Stimulated activated CD4-positive, alpha-beta T cell treated with anti-CD3 and anti-CD28 coated beads, Interleukin-2, amount 100 ng/mL, for 24 hours (primary cell): ENCODE measurements at regions not wholly inside any gene's neighbourhood (a gene's known extent, or its start where the extent isn't known, plus 50 kb on each side); places are given as distances from the start of the nearest gene placed in this dataset.
"Not testable (repeated sequence)": the region's sequence is repeated elsewhere in the genome, so short reads cannot be mapped to it uniquely, and the experiment has no call there.

Source experiments
- DNase-seq, 2 donors: peaks; one replicate each; pipeline ENCODE4 v3.0.0-alpha.2; 2020

DNA sequence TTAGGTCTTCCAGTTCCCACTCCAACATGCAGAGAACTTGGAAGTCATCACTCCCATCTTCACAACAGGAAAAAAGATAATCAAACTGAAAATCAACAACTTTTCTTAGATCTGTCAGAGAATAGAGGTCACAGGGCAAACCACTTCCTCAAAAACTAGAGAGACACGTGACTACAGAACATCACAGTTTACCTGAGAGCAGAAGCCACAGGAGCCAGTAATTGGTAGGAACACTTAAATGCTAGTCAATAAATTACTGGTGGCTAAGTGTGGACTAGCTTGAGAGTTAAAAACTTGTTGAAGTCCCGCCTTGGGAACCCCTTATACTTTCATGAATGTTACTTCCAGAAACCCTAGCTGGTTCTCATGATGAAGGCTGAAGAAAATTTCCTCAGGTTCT, 81.1 kb downstream of the THSD1 start:
- DNase-seq = not testable (repeated sequence)

DNA sequence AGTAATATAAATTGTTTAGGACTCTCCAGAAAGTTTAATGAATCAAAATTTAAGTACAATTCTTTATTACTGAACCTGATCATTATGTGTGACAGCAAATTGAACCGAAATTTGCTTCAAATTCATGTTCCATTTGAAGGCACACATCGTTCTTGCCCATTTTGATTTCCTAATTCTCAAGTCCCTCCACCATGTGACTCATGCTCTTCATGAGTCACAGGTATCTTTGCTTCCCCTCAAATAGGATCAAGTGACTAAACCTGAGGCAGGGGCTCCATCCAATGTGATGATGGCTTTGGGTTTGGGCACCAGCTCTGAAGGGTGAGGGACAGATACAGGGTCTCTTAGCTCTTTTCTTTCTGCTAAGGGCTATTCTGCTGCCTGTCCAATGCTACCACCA, 86.1 kb downstream of the THSD1 start:
- no peak for DNase-seq

DNA sequence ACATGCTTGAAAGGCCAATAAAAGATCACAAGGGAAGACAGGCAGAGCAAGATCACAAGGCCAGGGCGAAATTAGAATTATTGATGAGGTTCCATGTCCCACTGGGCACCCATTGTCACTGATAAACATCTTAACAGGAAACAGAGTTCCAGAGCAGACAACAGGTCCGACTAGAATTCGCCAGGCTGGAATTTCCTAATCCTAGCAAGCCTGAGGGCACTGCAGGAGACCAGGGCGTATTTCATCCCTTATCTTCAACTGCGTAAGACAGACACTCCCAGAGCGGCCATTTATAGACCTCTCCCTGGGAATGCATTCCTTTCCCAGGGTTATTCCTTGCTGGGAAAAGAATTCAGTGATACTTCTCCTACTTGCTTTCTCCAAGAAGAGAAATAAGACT, 96.1 kb downstream of the THSD1 start:
- not testable (repeated sequence) for DNase-seq

DNA sequence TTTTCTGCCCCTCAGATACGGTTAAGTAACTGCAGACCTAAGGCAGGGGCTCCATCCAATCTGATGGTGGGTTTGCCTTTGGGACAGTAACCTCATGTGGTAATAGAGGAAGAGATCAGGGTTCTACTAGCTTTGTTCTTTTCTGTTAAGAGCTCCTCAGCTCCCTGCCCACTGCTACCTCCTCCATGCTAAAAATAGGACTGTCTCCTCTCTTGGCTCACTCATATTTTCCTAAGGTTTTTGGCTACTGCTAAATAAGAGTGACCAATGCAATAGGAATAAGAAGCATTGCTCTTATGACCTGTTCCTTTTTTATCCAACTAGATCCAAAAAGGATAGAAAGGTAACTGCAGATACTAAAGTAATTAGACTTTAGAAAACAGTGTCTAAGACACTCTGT, 99.6 kb downstream of the THSD1 start:
- DNase-seq = not testable (repeated sequence)

DNA sequence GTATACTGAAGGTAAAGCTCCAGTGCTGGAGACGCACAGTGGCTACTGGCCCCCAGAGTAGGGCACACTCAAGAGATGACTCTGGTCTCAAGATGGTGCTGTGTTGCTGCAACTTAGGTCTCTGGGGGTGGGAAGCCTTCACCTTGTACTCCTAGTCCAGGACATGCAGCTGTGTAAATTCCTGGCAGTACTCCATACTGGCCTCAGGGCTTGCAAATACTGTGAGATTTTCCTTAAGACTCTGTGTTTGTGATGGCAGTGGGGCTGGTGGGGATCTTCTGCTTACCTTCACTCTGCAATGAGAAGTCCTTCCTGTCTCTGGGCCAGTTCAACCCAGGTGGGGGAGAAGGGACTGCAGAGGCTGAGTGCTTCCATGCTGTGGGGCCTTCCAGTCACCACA, 102.9 kb downstream of the THSD1 start:
- not testable (repeated sequence) for DNase-seq

DNA sequence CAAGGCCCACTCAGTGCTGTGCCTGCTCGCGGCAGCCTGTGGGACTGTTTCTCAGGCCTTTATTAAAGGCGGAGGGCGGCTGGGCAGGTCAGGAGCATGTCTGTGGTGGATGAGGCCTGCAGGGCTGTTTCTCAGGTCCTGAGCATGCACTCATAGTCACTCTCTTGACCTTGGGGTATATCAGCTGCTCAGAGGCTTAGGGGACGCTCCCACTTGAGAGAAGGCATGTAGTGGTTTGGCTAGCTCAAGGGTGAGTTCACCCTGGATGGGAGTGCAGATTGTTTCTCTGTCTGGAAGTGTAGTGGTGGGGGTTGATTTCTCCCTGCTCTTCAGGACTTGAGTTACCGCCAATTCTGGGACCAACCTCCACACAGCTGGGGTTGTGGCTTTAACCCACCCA, 103.3 kb downstream of the THSD1 start:
- DNase-seq = not testable (repeated sequence)

DNA sequence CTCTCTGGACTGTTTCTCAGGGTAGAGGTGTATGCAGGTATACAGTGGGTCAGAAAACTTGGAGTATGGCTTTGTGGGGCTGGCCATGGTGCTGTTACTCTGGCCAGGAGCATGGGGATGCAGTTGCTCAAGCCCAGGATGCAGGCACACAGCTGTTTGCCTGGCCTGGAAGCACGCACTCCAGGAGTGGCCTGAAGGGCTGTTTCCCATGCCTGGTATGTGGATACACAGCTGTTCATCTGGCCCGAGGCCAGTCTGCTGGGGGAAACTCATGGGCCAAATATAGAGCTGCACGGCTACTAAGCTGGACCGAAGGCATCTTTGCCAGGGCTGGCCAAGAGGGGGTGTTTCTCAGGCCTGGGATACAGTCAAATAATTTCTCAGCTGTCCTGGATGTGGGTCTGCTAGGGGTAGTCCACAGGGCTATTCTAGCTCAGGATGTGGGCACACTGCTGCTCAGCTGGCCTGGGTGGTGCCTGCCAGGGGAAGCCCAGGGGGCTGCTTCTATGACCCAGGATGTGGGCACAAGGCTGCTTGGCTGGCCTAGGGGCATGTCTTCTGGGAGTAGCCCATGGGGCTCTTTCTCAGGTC, 104.1 kb downstream of the THSD1 start:
- DNase-seq = not testable (repeated sequence)

DNA sequence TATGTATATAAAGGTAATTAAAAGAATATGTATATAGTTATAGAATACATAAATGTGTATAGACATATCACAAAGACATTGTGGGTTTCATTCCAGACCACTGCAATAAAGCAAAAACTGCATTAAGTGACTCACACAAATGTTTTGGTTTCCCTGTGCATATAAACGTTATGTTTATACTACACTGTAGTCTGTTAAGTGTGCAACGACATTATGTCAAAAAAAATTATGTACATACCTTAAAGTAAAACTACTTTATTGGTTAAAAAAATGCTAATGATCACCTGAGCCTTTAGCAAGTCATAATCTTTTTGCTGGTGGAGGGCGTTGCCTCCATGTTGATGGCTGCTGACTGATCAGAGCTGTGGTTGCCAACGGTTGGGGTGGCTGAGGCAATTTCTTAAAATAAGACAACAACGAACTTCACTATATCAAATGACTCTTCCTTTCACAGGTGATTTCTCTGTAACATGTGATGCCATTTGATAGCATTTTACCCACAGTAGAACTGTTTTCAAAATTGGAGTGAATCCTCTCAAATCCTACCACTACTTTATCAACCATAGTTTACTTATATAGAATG, 107.8 kb downstream of the THSD1 start:
- not testable (repeated sequence) for DNase-seq

DNA sequence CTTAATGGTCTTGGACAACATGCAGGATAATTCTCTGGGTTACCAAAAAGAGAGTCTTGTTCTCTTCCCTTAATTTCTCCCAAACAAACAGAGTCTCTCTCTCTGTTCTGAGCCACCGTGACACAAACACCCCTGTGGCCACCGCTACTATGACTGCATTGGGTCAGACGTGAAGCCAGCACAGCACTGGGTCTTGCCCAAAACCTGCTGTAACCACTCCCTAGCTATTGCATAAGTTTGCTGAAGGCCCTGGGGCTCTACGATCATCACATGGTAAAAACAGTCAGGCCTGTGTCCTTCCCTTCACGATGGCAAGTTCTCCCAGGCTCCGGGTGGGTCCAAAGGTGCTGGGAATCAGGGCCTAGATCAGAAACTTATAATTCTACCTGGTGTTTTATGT, 117.1 kb downstream of the THSD1 start:
- not testable (repeated sequence) for DNase-seq

DNA sequence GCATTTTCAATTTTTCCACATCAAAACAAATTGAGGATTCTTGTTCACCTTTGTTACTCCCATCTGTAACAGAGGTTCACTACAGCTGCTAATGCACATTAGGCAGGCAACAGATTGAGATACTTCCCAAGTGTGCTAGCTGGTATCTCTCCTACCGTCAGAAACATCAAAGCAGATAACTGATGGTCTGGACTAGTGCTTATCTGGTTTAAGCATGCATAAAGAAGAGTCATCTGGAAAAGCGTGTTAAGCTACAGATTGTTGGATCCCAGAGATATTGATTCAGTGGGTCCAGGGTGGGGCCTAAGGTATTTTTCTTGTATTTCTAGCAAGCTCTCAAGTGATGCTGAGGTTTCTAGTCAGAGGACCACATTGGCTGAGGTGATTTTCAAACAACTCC, 122.0 kb upstream of the NEK3 start:
- DNase-seq = not testable (repeated sequence)

DNA sequence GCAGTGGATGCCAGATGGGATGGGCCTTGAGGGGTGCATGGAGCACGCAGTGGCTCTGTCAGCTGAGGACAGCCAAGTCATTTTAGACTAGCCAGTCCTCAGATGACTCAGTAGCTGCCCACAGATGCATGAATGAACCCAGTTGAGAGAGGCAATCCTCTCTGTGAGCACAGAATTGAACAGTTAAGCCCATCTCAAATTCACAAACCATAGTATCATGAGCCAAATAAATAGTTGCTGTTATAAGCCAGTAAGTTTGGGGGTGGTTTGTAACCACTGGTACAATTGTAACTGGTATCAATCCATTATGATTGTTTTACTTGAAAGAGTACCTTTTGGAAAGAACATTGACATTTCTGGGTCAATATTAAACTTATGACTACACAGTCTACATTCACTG, 120.0 kb upstream of the NEK3 start:
- not testable (repeated sequence) for DNase-seq

DNA sequence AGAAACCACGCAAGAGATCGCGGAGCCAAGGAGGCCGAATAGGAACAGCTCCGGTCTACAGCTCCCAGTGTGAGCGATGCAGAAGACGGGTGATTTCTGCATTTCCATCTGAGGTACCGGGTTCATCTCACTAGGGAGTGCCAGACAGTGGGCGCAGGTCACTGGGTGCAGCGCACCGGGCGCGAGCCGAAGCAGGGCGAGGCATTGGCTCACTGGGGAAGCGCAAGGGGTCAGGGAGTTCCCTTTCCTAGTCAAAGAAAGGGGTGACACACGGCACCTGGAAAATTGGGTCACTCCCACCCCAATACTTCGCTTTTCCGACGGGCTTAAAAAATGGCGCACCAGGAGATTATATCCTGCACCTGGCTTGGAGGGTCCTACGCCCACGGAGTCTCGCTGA, 94.9 kb upstream of the NEK3 start:
- DNase-seq = not testable (repeated sequence)

DNA sequence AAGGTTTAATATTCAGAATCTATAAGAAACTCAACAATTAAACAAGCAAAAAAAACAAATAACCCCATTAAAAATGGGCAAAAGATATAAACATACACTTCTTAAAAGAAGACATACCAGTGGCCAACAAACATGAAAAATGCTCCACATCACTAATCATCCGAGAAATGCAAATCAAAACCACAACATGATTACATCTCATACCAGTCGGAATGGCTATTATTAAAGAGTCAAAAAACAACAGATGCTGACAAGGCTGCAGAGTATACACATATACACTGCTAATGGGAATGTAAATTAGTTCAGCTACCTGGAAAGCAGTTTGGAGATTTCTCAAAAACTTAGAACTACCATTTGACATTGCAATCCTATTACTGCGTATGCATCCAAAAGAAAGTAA, 81.4 kb upstream of the NEK3 start:
- not testable (repeated sequence) for DNase-seq

DNA sequence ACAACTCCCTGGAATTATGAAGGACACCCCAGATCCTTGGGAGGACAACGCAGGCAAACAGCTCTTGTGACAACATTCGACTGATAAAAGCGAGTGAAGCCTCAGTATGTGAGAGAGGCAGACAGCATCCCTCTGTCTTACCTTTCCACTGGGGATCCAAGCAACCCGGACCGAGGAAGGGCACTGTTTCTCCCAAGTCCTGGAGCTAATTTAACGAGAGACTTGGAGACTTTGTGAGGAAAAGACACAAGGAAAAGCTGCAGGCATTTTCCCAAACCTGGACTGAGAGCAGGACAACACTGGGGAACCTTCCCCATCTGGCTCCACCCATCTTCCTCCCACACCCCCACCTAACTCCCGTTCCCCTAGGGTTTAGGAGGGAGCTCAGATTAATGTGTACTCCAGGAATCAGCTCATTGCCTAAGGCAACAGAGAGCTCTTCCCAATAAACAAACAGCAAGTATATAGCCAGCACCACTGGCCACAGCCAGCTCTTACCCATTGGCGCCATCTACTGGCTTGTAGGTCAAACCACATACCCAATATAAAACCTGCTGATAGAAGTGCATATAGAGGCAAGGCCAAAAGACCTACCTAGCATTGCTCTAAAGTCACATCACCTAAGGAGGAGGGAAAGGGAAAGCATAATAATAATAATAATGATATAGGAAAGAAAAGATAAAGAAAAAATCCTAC, 76.7 kb upstream of the NEK3 start:
- DNase-seq = peak; percentile 22 to 39

DNA sequence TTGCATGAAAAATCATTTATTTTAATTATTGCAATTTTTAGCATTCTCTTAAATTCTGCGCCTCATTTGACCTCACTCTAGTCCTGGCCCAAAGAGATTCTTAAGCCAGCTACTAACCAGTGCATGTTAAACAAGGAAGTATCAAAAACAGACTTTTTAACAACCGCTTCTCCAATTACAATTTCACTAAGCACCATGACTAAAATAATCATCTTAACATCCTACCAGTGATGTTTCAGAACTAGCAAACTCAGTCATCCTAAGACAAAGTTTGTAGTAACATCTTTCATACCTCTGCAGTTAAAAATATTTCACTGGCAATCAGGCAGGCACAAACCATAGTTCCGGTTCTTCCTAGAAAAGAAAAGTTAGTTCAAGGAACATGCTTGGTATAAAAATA, 75.5 kb upstream of the NEK3 start:
- DNase-seq = not testable (repeated sequence)

DNA sequence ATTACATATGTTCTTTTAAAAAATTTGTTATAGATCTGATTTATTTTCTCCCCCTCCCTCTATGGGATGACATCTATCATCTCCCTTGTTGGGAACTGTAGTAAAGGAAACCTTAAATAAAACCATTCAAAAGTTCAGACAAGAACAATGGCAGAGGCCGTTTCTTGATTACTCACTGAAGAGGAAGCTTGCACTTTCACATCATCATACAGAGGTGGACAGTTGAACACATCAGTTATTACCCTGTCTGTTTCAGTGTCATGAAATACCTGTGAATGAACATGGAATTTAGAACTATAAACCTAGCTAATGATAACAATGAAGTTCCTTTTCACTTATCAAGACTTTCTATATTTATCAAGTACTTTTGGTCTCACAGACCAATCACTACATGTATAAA, 63.7 kb upstream of the NEK3 start:
- DNase-seq = not testable (repeated sequence)

DNA sequence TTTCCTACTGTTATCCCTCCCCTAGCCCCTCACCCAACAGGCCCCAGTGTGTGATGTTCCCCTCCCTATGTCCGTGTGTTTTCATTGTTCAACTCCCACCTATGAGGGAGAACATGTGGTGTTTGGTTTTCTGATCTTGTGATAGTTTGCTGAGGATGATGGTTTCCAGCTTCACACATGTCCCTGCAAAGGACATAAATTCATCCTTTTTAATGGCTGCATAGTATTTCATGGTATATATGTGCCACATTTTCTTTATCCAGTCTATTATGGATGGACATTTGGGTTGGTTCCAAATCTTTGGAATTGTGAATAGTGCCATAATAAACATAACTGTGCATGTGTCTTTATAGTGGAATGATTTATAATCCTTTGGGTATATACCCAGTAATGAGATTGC, 54.5 kb upstream of the NEK3 start:
- not testable (repeated sequence) for DNase-seq

DNA sequence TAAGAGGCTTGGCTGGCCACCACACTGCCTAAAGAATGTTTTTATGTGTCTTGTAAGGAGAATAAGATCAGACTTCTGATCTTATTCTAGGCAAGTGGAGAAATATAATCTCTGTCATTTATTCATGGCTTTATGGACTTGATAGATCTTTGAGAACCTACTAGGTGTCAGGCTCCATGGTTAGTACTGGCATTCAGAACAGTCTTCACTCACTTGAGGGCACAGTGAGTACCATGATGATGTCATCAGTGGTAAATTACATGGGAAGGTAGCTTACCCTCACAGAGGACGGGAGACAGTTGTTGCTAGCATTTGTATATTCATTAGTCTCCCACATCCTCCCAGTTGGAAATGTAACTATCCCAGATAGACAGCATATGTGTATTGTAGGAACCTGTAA, 53.5 kb upstream of the NEK3 start:
- DNase-seq = not testable (repeated sequence)

DNA sequence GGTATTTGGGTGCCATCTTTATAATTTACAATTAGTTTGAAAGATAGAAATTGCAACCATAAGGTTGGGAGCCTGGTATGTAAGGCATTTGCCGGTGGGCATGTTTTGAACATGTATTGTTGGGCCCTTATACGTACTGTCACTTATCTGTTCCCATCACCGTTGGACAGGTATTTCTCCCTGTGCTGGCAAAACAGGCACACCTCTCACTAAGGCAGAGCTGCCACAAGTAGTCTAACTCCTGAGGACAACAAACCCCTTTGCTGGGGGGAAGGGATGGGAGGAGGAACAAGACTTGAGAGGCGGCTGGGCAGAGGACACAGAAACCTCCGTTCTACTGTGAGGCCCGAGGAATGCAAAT, 52.0 kb upstream of the NEK3 start:
- DNase-seq = not testable (repeated sequence)

DNA sequence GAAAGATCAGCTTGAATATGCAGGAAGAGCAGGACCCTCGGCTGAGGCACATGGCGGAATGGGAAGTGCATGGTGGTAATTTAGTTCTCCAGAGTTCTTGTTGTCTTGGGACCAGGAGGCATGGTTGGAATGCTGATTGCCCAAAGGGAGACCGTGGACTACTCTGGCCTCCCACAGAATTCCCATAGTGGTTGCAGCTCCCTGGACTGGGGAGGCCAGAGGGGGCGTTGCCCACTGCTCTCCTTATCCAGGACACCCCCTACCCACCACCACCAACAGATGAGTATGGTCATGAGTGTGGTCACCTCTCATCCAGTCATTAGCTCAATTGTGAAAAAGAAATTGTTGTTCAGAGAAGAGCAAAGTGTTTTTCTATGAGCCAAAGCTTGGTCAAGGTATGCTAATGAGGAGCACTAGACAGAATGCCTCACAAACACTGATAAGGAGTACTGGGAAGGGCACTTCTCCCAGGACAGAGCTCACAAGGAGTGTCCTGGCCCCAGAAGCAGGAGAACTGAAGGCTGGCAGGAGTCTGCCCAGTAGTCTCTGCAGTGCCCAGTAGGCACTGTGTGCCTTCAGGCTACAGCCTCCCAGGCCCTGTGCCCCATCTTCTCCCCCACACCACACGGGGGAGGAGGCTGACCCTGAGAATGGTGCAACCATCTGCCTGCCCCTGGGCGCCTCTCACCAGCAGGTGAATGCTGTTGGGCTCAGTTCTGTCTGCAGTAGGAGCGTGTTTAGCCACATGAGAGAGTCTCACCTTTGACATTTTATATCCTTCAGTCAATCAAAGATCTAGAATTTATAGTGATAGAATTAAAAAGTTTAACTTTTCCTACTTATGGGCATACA, 51.4 kb upstream of the NEK3 start:
- DNase-seq = not testable (repeated sequence)
